DMS114 treated with DMSO at 0.1 percent for 48 hours (cell line): ENCODE measurements at regions not wholly inside any gene's neighbourhood (a gene's known extent, or its start where the extent isn't known, plus 50 kb on each side); places are given as distances from the start of the nearest gene placed in this dataset.
"Not testable (repeated sequence)": the region's sequence is repeated elsewhere in the genome, so short reads cannot be mapped to it uniquely, and the experiment has no call there.

ENCODE experiments used
- DNase-seq: peaks from one replicate; lab custom pipeline; 2025; ENCODE audit not compliant: unreplicated experiment; lab: John Stamatoyannopoulos, UW

DNA sequence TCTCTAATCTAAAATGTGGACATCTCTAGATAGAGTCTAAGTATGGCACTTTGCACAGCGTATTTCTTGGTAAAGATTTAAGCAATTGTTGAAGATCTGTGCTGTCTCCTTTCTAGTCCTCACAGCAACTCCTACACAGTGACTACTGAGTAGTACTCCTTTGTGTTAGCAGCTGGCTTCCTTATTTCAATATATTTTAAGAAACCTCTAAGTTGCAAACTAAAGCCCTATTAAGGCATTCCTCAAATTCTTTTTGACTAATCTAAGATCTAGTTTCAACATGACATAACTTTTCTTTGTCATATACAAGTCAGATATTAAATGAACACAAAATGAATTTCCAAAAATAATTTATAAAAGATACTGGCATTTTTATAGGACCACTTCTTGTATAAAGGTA is 121.8 kb upstream of the DNAJC10 start:
- DNase-seq, result no peak

DNA sequence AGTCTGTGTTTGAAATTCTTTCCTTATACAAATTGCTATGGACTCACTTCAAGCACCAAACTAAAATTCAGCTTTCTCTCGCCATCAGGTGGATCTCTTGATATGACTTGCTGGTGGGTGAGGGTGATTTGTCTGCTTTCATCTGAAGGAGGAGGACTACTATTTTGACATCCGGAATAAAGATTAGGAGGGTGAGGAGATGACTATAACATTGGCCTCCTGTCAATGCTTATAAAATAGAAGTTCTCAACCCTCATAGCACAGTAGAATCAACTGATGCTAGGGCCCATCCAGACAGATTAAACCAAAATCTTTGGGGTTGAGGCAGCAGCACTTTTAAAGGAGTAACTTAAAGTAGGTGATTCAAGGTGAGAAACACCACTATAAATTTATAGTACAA is 120.4 kb upstream of the DNAJC10 start:
- DNase-seq, result no peak

DNA sequence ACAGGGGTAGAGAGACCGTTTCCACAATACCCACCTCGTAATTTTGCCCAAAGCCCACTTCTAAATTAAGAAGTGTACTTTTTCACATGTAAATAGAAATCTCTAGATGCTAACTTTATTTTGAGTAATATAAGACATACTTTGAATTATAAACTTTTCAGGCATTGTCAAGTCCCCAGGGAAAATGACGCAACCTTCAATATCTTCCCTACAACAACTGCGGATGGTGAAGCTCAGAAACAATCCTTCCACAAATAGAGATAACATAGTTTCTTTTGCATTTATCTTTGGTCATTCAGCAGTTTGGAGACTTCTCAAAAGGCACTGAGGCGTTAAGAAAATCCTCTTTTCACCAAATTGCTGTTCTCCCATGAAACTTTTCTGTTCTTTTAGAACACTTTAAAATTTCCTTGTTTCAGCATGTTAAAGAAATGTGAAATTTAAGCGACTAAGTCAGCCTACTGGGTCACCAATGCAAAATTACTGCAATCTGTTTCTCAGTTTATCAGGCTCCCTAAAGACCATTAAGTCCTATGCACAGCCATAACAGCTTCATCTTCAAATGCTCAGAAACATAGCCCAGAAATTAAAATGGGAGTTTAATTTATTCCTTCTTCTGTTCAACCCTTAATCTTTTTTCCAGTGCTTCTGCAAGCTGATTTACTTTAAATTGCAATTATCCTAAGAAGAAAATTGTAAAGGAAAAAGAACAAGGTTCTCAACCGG is 118.3 kb upstream of the DNAJC10 start:
- no peak for DNase-seq

DNA sequence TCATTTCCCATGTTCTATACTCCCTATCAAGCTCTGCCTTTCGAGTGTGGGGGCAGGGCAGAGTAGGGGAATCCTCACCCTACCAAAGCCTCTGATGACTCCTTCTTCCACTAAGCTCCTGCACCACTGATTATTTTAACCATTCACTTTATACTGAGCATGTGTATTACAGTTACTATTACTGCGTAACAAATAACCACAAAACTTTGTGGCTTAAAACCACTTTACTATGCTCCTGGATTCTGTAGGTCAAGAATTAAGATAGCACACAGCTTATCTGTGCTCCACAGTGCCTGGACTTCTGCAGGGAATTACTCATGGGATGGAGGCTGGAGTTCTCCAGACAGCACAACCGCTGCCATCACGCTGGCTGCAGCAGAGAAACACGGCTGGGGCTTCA is 117.4 kb upstream of the DNAJC10 start:
- DNase-seq, result no peak

DNA sequence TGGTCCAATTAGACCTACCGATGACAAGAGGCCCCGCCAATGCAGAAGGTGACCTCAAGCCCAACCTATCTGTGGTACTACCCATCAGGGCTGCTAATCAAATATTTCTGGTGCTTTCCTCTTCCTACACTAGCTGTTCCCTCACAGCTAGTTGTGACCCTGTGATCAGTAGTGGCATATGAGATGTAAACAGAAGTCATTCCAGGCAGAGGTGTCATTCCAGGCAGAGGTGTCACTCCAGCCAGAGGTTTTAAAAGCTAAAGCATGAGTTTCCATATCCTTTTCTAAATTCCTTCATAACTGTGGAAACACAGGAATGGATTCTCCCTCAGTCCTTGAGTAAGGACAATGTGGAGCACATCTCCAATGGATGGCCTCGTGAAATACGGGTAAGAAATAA is 110.9 kb upstream of the DNAJC10 start:
- DNase-seq, result no peak

DNA sequence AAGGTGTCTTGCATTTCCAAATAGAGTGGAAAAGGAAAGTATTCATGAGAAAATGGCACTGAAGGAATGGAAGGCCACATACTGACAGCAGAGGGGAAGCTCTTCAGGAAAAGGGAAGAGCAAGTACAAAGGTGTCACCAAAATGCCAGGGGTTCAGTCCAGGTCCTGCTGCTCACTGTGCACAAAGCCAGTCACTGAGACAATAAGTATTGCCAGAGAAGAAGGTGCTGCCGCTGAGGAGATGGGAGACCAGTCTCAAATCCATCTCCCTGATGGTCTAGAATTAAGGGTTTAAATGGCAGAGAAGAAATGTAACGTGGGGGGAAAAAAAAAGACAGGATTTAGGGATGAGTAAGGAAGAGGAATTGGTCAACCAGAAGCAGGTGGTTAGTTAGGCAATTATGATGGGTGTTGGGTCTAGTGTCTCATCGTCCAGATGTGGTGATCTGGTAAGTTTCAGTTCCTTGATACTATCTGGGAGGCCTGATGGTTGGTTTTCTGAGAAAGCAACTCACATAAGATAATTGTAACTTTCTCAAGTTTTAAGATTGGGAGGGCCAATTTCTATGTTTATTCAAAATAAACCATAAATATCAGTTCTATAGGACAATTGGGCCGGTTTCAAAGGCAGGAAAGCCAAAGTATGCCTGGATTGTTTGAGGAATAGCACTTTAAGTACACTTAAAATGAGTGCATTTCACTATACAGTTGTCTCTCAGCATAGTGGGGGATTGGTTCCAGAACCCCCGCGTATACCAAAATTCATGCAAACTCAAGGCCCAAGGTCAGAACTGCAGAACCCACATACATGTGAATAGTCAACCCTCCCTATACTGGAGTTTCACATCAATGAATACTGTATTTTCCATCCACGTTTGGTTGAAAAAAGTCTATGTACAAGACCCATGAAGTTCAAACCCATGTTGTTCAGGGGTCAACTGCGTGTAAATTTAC is 109.1 kb upstream of the DNAJC10 start:
- DNase-seq, result no peak

DNA sequence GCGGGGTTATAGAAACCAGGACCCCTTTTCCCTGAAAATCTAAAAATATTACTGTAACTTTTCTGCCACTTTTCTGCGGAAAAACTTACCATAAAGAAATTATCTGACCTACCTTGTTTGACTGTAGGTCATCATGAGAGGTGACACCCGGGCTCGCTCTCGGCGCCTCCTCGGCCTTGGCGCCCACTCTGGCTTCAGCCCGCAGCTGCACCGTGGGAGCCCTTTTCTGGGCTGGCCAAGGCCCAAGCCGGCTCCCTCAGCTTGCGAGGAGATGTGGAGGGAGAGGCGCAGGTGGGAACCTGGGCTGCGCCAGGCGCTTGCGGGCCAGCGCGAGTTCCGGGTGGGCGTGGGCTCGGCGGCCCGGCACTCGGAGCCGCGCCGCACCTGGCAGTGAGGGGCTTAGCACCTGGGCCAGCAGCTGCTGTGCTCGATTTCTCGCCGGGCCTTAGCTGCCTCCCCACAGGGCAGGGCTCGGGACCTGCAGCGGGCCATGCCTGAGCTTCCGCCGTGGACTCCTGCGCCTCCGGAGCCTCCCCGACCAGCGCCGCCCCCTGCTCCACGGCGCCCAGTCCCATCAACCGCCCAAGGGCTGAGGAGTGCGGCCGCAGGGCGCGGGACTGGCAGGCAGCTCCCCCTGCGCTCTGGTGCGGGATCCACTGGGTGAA is 107.7 kb upstream of the DNAJC10 start:
- no peak for DNase-seq

DNA sequence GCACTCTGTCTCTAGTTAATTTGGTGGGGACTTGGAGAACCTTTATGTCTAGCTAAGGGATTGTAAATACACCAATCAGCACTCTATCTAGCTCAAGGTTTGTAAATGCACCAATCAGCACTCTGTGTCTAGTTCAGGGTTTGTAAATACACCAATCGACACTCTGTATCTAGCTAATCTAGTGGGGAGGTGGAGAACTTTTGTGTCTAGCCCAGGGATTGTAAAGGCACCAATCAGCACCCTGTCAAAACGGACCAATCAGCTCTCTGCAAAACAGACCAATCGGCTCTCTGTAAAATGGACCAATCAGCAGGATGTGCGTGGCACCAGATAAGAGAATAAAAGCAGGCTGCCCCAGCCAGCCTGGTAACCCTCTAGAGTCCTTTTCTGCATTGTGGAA is 107.1 kb upstream of the DNAJC10 start:
- not testable (repeated sequence) for DNase-seq

DNA sequence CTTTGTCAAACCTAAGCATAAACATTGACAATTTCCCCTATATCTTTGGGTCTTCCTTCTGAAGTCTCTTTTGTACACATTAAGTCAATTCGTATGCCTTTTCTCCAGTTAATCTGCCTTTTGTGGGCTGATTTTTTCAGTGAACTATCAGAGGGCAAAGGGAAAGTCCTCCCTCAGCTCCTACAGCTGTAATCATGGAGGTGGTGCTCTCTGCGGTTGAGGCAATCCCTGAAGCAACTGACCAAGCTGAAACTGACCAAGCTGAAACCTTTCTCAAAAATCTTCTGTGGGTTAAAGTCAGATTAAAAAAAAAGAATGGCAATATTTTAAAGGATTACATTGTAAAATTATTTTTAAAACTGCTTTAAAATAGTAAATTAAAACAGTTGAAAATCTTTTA is 105.8 kb upstream of the DNAJC10 start:
- DNase-seq, result no peak

DNA sequence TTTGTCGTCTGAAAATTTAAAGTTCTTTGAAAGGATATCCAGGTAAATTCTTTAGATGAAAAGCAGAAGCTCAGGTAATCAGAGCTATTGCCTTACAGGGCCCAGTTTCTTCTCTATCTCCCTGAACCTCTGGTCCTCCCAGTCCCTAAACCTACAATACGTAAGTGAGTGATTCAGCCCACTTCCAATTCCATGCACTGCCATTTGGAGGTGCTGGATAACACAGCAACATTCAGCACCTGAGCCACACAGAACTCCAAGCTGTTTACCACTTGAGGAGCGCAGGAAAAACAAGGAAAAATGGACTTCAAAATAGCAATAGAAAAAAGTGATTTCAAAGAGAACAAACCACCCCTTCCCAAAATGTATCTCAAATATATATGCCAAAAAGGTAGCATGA is 105.0 kb upstream of the DNAJC10 start:
- DNase-seq, result no peak

DNA sequence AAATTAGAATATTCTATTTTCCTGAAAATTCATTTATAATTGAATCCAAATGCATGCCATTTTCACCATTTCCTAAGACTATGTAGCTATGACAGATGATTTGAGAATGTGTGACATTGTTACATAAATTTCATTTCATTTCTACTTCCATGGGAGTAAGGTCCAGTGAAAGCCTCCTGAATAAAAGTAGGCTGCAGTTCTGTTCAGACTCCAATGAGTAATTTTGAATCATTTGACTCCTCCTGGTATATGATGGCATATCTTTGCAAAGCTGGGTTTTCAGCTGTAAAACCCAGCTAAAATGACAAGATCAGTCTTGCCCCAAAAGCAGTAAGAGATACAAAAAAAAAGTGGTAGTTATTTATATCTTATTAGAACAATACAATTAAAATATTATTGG is 101.0 kb upstream of the DNAJC10 start:
- DNase-seq, result no peak

DNA sequence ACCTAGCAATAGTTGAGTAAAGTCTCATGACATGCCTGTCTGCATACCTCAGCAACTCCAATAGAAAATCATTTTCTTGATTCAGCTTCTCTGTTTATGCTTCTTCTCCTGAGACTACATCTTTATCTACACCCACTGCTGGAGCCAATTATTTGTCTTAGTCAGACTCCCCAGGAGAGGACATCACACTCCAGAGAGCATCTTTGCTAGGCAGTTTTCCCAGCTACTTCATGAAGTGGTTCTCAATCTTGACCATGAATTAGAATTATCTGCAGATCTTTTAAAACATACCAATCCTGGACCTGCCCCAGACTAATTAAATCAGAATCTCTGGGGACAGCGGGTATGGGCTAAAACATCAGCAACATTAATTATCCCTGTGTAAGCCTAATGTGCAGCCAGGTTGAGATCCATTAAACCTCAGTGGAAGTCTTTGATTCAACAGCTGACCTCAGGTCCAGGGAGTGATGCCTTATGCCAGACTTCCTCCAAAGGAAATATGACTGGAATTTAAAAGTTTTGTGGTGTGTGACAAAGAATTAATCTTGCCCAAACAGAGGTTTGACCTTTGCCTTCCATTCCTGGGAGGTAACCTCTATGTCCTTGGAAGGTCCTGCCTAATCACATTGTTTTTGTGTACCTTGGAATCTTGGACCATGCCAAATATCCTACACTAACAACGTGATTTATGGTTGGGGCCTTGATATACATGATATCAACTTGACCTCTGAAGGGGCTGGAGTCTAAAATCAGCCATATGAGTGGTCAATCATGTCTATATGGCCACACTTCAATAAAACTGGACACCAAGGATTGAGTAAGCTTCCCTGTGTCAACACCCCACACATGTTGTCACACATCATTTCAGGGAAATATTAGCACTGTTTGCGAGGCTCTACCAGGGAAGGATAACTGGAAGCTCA is 99.3 kb upstream of the DNAJC10 start:
- no peak for DNase-seq

DNA sequence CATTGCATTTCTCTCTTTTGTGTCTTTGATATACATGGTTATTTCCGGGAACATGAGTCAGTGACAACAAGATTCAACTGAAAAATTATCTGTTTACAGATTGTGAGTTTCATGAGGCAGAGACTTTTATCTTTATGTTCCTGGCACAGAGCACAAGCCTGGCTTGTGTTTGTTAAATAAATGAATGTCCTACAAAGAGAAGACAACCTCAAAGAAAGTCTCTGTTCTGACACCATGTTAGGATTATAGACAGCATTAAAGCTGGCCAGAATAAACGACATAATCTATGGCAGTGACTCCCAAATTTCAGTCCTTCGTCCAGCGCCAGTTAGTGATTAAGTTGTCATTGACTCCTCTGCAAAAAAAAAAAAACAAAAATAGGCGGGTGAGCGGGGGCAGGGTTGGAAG is 97.4 kb upstream of the DNAJC10 start:
- no peak for DNase-seq

DNA sequence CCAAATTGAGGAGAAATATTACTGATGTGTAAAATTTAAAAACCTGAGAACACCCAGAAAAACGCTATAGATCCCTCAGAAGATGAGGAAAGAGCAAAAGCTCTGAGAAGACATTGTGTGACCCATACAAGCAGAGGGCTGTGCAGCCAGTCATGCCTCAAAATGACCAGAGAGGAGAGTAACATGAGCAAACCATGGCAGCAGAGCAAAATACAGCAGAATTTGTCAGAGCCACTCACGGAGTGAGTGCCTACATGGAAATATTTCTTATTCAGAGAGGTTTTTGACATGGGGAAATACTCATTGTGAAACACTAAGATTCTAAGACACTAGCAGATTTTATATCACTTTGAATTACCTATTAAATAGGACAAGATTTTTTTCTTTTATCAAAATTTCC is 96.8 kb upstream of the DNAJC10 start:
- no peak for DNase-seq

DNA sequence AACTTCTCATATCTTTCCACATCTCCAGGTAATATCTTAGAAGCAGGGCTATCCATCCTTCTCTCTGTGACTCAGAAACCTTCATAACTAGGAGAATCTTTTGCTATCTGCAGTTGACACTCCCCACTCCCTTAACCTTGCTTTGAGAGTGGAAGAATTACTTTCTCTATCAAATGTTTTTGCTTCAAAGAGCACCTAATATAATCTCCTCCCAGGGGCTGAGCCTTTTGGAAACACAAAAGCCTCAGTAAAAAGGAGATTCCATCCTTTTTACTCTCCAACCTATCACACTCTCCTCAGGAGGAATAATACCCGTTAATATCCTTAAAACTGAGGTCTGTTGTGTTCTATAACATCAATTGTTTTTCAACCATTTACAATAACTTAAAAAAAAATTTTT is 94.9 kb upstream of the DNAJC10 start:
- no peak for DNase-seq

DNA sequence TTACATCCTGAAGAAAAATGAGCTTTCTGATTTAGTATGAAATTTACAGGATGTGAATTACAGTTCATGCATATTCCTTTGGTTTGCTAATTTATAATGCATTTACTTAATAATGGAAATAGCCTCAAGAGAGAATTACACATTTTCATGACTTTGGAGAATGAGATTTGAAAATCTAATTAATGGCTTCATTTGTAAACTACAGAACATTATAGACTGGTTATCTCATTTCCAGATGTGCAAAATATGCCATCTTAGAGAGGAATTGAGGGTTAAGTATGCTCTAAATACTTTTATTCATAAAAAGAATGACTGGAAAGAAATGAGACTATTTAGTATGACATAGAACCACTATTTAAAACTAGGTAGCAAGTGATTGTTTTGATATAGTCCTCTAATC is 94.2 kb upstream of the DNAJC10 start:
- DNase-seq, result no peak

DNA sequence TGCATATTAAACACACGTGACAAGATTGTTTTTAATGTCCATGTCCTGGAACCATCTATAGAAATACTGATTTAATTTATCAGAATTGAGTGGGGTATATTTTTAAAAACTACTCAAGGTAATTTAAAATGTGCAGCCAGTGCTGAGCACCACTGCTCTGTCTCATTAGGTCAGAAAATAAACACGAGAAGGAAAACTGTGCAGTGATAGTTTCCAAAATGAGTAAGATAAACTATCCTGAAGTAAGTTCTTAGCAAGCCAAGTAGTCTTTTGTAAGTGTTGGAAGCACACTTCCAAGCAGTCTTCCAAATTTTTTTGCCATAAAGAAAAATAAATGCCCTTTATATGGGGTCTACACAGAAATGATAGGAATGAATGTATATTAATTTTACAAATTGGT is 93.8 kb upstream of the DNAJC10 start:
- DNase-seq, result no peak

DNA sequence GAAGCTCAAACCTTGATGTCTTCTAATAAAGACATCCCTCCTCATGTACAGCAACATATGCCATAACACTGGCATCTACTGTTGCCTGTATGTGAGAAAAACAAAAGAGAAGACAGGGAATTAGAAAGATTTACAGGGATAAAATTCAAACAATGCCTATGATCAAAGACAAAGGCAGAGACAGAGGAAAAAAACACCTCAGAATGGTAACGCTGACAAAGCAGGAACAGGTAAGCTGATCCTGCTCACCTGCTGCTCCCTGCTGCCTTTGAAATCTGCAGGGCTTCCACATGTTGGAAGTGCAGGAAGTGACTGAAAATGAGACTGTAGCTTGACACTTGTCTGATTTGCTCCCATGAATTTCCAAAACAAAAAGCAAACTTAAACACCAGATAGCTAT is 90.2 kb upstream of the DNAJC10 start:
- no peak for DNase-seq

DNA sequence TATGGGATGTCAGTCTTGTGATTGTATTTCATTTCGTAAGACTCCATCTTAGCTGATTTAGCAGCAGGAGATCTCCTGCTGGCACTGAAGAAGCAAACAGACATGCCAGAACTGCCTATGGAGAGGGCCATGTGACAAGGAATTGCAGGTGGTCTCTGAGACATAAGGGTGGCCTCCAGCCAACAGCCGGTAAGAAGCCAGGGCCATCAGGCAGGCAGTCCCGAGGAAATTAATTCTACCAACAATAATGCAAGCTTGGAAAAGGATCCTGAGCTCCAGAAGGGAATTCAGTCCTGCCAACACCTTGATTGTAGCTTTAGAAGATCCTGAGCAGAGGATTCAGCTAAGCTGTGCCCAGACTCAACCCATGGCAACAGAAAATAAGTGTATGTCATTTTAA is 87.1 kb upstream of the DNAJC10 start:
- DNase-seq, result no peak

DNA sequence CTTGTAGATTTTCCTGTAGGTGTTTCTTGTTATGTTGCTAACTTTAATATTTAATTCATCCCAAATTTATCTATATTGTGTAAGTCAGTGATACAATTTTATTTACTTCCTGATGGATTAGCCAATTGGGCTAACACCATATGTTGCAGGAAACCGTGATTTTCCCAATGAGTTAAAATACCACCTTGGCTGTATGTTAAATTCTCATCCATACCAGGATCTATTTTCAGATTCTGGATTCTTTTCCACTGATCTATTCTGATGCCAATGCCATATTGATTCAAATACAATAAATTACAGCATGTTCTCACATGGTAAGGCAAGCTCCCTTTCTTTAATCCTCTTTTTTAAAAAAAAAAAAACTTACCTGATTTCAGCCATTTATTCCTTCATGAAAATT is 85.8 kb upstream of the DNAJC10 start:
- no peak for DNase-seq

DNA sequence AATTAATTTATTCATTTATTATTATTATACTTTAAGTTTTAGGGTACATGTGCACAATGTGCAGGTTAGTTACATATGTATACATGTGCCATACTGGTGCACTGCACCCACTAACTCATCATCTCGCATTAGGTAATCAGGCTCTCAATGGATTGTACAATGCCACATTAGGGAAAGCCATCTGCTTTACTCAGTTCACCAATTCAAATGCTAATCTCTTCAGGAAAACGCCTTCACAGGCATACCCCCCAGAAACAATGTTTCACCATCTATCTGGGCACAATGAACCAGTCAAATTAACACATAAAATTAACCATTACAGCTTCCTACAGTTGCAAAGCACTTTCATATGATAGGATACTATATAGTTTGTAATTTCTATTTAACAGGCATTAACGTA is 84.8 kb upstream of the DNAJC10 start:
- DNase-seq, result no peak
